Cardiac muscle cell (in vitro differentiated cells and primary cell): ENCODE measurements at regions not wholly inside any gene's neighbourhood (a gene's known extent, or its start where the extent isn't known, plus 50 kb on each side); places are given as distances from the start of the nearest gene placed in this dataset.

Source experiments
- DNase-seq, 2 donors: peaks; one replicate each; pipeline versions ENCODE4 v3.0.0 to v3.0.0-alpha.2; 2010 to 2017; ENCODE audit warnings: low read depth in 1 of 2, low spot score in 1 of 2
- H3K27ac ChIP-seq: fragments of 200-600 bp; sonication (generic); 2 replicates; pipeline ENCODE4 v1.5.1; 2016
- H3K27me3 ChIP-seq: fragments of 200-600 bp; sonication (generic); 2 replicates; pipeline ENCODE4 v1.6.0; 2016; ENCODE audit warnings: control low read depth
- H3K36me3 ChIP-seq: fragments of 200-600 bp; sonication (generic); 2 replicates; pipeline ENCODE4 v1.5.1; 2016; ENCODE audit warnings: control low read depth
- H3K4me1 ChIP-seq: fragments of 200-600 bp; sonication (generic); 2 replicates; pipeline ENCODE4 v1.8.1; 2017; ENCODE audit warnings: low read depth, mild to moderate bottlenecking, mixed run types
- H3K4me3 ChIP-seq: fragments of 200-600 bp; sonication (generic); 2 replicates; pipeline ENCODE4 v1.5.1; 2016; ENCODE audit warnings: mild to moderate bottlenecking
- H3K9me3 ChIP-seq: fragments of 200-600 bp; sonication (generic); 2 replicates; pipeline ENCODE4 v1.5.1; 2017; ENCODE audit warnings: low read depth, mild to moderate bottlenecking, control low read depth
- TF ChIP-seq, protein P1 (sequence below): IDR thresholded peaks from 2 replicates; pipeline ENCODE4 v1.5.1; 2012; ENCODE audit warnings: low read depth, mild to moderate bottlenecking, low read length

GRCh38 chr1:29833581-29833980 is 597.3 kb downstream of the PTPRU start:
- no peaks in the 10 kb centered on the region for H3K9me3 ChIP-seq

GRCh38 chr1:29832936-29833335 is 596.6 kb downstream of the PTPRU start:
- H3K36me3 ChIP-seq, result no peaks in the 10 kb centered on the region
- no peak overlapping the region for H3K4me3 ChIP-seq
- H3K27ac ChIP-seq, result no peak overlapping the region
- no peaks in the 10 kb centered on the region for H3K9me3 ChIP-seq
- no peaks in the 10 kb centered on the region for H3K27me3 ChIP-seq
- no peak for DNase-seq
- H3K4me1 ChIP-seq, result no peaks in the 10 kb centered on the region
- TF ChIP-seq, protein P1, sequence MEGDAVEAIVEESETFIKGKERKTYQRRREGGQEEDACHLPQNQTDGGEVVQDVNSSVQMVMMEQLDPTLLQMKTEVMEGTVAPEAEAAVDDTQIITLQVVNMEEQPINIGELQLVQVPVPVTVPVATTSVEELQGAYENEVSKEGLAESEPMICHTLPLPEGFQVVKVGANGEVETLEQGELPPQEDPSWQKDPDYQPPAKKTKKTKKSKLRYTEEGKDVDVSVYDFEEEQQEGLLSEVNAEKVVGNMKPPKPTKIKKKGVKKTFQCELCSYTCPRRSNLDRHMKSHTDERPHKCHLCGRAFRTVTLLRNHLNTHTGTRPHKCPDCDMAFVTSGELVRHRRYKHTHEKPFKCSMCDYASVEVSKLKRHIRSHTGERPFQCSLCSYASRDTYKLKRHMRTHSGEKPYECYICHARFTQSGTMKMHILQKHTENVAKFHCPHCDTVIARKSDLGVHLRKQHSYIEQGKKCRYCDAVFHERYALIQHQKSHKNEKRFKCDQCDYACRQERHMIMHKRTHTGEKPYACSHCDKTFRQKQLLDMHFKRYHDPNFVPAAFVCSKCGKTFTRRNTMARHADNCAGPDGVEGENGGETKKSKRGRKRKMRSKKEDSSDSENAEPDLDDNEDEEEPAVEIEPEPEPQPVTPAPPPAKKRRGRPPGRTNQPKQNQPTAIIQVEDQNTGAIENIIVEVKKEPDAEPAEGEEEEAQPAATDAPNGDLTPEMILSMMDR, result no peak

More at GRCh38 chr1:29833581-29833980, 597.3 kb downstream of the PTPRU start:
- Histone ChIP-seq H3K4me3 (no peak overlapping the region), H3K27ac (no peak overlapping the region), H3K4me1 (no peaks in the 10 kb centered on the region), H3K27me3 (no peaks in the 10 kb centered on the region), H3K36me3 (no peaks in the 10 kb centered on the region)
- DNase-seq, result no peak
- TF ChIP-seq, protein P1, result no peak

DNA sequence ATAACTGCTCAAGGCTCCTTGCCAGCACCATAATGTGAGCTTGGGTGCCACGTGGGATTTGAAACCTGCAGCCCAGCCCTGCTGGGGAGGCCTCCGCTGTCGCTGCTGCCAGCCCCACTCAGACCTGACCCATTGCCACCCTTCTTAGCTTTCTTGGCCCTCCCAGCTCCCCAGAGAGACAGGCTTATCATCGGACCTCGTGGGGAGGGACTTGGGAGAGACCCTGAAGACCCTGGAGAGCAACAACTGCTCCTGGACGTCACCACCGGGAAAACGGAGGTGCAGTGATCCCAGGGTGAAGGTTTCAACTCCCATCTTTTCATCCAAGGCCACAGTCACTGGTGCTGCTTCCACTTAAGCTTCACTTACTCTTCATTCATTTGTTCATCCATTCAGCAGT is 596.1 kb downstream of the PTPRU start:
- DNase-seq, result no peak
- H3K4me1 ChIP-seq, result no peaks in the 10 kb centered on the region
- no peaks in the 10 kb centered on the region for H3K9me3 ChIP-seq
- H3K36me3 ChIP-seq, result no peaks in the 10 kb centered on the region
- no peaks in the 10 kb centered on the region for H3K27me3 ChIP-seq
- H3K4me3 ChIP-seq, result no peak overlapping the region
- TF ChIP-seq, protein P1, result no peak
- no peak overlapping the region for H3K27ac ChIP-seq

DNA sequence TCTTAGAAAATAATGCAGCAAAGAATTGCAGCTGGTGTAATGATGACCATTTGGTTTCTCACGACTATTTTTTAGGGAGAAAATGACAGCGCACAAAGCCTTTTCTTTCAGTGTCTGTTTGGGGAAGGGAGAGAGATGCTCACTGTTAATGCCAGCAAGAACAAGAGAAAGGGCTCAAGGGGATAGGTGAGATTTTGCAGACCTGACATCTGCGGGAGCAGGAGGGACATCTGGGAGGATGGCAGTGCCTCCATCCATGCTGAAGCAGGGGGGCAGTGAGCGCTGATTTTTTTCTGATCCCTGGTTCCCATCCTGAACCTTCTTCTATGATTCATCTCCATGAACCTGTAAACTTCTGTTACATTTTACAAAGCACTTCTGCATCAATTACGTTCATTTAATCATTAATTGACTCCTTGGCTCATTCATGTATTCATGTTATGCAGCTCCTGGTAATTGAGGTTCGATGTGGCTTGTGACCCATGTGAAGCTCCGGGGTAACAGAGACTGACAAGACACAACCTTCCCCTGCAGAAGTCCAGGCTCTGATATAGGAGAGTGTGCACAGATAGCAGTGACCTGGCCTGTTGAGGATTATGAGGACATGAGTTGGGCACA is 595.3 kb downstream of the PTPRU start:
- TF ChIP-seq, protein P1, result no peak
- DNase-seq, result no peak
- H3K27me3 ChIP-seq, result no peaks in the 10 kb centered on the region
- H3K4me3 ChIP-seq, result no peak overlapping the region
- no peaks in the 10 kb centered on the region for H3K4me1 ChIP-seq
- no peak overlapping the region for H3K27ac ChIP-seq
- no peaks in the 10 kb centered on the region for H3K9me3 ChIP-seq
- no peaks in the 10 kb centered on the region for H3K36me3 ChIP-seq

DNA sequence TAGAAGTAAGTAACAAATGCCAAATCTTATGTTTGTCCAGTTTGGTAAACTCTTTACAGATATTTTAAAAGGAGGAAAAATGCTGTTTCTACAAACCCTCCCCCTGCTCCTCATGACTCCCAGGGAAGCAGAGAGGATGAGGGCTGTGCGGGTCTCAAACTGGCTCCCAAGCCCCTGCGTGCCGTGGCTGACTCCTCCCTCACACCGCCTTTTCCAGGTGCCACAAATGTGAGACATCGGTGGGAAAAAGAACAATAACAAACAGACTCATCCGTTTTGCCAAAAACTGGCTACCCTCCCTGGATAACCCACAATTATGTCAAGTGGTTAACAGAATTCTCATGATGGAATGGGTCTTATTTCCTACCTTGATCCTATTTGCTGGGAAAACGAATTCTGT is 594.6 kb downstream of the PTPRU start:
- Histone ChIP-seq H3K4me1 (no peaks in the 10 kb centered on the region), H3K4me3 (no peak overlapping the region), H3K9me3 (no peaks in the 10 kb centered on the region), H3K36me3 (no peaks in the 10 kb centered on the region), H3K27me3 (no peaks in the 10 kb centered on the region), H3K27ac (no peak overlapping the region)
- DNase-seq, result no peak
- TF ChIP-seq, protein P1, result no peak
